Vagina (tissue), 2 donors: ENCODE measurements at regions not wholly inside any gene's neighbourhood (a gene's known extent, or its start where the extent isn't known, plus 50 kb on each side); places are given as distances from the start of the nearest gene placed in this dataset.

Source experiments
- POLR2A ChIP-seq, 2 donors: fragments of 450-650 bp; IDR thresholded peaks; one replicate each; pipeline ENCODE4 v1.6.1; 2017; ENCODE audit warnings: antibody characterized with exemption in 2 of 2, mild to moderate bottlenecking in 2 of 2, moderate library complexity in 2 of 2
- POLR2AphosphoS5 ChIP-seq, 2 donors: sonication (generic); formaldehyde crosslinking; IDR thresholded peaks; one replicate each; pipeline ENCODE4 v1.9.0; 2017; ENCODE audit warnings: antibody characterized with exemption in 2 of 2, mild to moderate bottlenecking in 2 of 2, low read depth in 1 of 2; ENCODE audit not compliant: insufficient read depth in 1 of 2
- TF ChIP-seq, protein P1 (sequence below), 3 experiments: fragments of 450-650 bp in 2 of 3; fragments of 200-600 bp in 1 of 3; sonication (generic) in 1 of 3; IDR thresholded peaks; one replicate each; pipeline ENCODE4 v1.5.1; 2017 to 2019; ENCODE audit warnings: antibody characterized with exemption in 3 of 3, mild to moderate bottlenecking in 2 of 3, moderate library complexity in 2 of 3

DNA sequence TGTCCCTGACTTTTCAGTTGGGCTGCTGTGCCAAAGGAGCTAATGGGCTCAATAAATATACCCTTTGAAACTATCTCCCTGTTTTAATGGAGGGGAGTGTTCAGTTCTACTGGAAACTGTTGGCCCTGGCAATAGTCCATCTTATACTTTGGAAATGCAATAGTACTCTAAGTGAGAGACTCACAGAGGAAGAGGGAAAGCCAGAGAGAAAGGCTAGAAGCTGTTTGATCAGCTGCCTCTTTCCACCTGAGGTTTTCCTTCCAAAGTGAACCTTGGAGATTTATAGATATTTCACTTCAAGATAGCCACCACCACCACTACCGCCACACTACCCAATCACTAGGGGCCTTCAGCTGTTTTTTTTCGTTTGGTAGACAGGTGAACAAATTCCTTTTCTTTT lies 93.6 kb upstream of the CCDC91 start:
- no peak for TF ChIP-seq POLR2AphosphoS5 (IDR thresholded peaks at IDR 0.05; ENCODE audit: insufficient read depth in 1 of 2, low read depth in 1 of 2)
- TF ChIP-seq, protein P1, sequence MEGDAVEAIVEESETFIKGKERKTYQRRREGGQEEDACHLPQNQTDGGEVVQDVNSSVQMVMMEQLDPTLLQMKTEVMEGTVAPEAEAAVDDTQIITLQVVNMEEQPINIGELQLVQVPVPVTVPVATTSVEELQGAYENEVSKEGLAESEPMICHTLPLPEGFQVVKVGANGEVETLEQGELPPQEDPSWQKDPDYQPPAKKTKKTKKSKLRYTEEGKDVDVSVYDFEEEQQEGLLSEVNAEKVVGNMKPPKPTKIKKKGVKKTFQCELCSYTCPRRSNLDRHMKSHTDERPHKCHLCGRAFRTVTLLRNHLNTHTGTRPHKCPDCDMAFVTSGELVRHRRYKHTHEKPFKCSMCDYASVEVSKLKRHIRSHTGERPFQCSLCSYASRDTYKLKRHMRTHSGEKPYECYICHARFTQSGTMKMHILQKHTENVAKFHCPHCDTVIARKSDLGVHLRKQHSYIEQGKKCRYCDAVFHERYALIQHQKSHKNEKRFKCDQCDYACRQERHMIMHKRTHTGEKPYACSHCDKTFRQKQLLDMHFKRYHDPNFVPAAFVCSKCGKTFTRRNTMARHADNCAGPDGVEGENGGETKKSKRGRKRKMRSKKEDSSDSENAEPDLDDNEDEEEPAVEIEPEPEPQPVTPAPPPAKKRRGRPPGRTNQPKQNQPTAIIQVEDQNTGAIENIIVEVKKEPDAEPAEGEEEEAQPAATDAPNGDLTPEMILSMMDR (IDR thresholded peaks at IDR 0.05): no peak
- TF ChIP-seq POLR2A (IDR thresholded peaks at IDR 0.05): no peak
